Suprapubic skin (tissue), 4 donors: ENCODE measurements at regions not wholly inside any gene's neighbourhood (a gene's known extent, or its start where the extent isn't known, plus 50 kb on each side); places are given as distances from the start of the nearest gene placed in this dataset.

Experiments
- DNase-seq, 2 donors: peaks; one replicate each; pipeline ENCODE4 v3.0.0-alpha.2; 2019; ENCODE audit warnings: low spot score in 2 of 2
- H3K27ac ChIP-seq: fragments of 200-600 bp; sonication (generic); one replicate; pipeline ENCODE4 v1.5.1; 2019
- H3K27me3 ChIP-seq: fragments of 200-600 bp; sonication (generic); one replicate; pipeline ENCODE4 v1.5.1; 2019
- H3K36me3 ChIP-seq: fragments of 200-600 bp; sonication (generic); one replicate; pipeline ENCODE4 v1.5.1; 2019
- H3K4me1 ChIP-seq: fragments of 200-600 bp; sonication (generic); one replicate; pipeline ENCODE4 v1.5.1; 2019
- H3K4me3 ChIP-seq: fragments of 200-600 bp; sonication (generic); one replicate; pipeline ENCODE4 v1.5.1; 2019; ENCODE audit warnings: mild to moderate bottlenecking
- H3K9me3 ChIP-seq: fragments of 200-600 bp; sonication (generic); one replicate; pipeline ENCODE4 v1.5.1; 2019
- CTCF ChIP-seq, 2 donors: fragments of 200-600 bp in 1 of 2; fragments of 450-650 bp in 1 of 2; sonication (generic) in 1 of 2; IDR thresholded peaks; one replicate each; pipeline ENCODE4 v1.5.1; 2016 to 2019; ENCODE audit warnings: antibody characterized with exemption in 2 of 2, mild to moderate bottlenecking in 1 of 2, moderate library complexity in 1 of 2
- EP300 ChIP-seq: sonication (generic); formaldehyde crosslinking; IDR thresholded peaks from one replicate; pipeline ENCODE4 v1.6.1; 2017; ENCODE audit warnings: antibody characterized with exemption
- POLR2A ChIP-seq, 2 donors: fragments of 450-650 bp; IDR thresholded peaks; one replicate each; pipeline ENCODE4 v1.6.1; 2017; ENCODE audit warnings: antibody characterized with exemption in 2 of 2, mild to moderate bottlenecking in 2 of 2, moderate library complexity in 2 of 2
- POLR2AphosphoS5 ChIP-seq, 3 donors: sonication (generic); formaldehyde crosslinking; IDR thresholded peaks; one replicate each; pipeline ENCODE4 v1.6.1; 2017; ENCODE audit warnings: antibody characterized with exemption in 3 of 3
- WGBS: methylation state at CpG from one replicate; pipeline ENCODE4 v1.1.5; 2018; 5-methylcytosine and 5-hydroxymethylcytosine counted together

GRCh38 chr18:78611869-78612268 lies 367.7 kb upstream of the SALL3 start:
- WGBS, result 80% methylated on average over 14 of the region's 14 CpGs
- TF ChIP-seq EP300 (no peak), CTCF (IDR thresholded peaks at IDR 0.05) (no peak), POLR2AphosphoS5 (IDR thresholded peaks at IDR 0.05) (no peak), POLR2A (IDR thresholded peaks at IDR 0.05) (no peak)
- H3K9me3 ChIP-seq, result no peaks in the 10 kb centered on the region
- H3K4me3 ChIP-seq, result no peak overlapping the region
- DNase-seq, result no peak
- no peaks in the 10 kb centered on the region for H3K36me3 ChIP-seq
- no peaks in the 10 kb centered on the region for H3K4me1 ChIP-seq
- H3K27ac ChIP-seq, result no peak overlapping the region
- H3K27me3 ChIP-seq, result no peaks in the 10 kb centered on the region

- WGBS, result 85% methylated on average over 7 of the region's 7 CpGs
Observed at GRCh38 chr18:78612318-78612717, 367.3 kb upstream of the SALL3 start.

GRCh38 chr18:78612801-78613200 lies 366.8 kb upstream of the SALL3 start:
- H3K4me1 ChIP-seq, result no peaks in the 10 kb centered on the region
- no peaks in the 10 kb centered on the region for H3K27me3 ChIP-seq
- no peaks in the 10 kb centered on the region for H3K36me3 ChIP-seq
- peaks cover 4% of the 10 kb centered on the region for H3K9me3 ChIP-seq
- no peak overlapping the region for H3K4me3 ChIP-seq
- TF ChIP-seq CTCF (IDR thresholded peaks at IDR 0.05) (no peak), POLR2A (IDR thresholded peaks at IDR 0.05) (no peak), EP300 (no peak), POLR2AphosphoS5 (IDR thresholded peaks at IDR 0.05) (no peak)
- WGBS, result 80% methylated on average over 11 of the region's 13 CpGs
- H3K27ac ChIP-seq, result no peak overlapping the region
- no peak for DNase-seq

More at GRCh38 chr18:78612318-78612717, 367.3 kb upstream of the SALL3 start:
- Histone ChIP-seq H3K27ac (no peak overlapping the region), H3K4me3 (no peak overlapping the region), H3K27me3 (no peaks in the 10 kb centered on the region), H3K9me3 (peaks cover 4% of the 10 kb centered on the region), H3K4me1 (no peaks in the 10 kb centered on the region), H3K36me3 (no peaks in the 10 kb centered on the region)
- TF ChIP-seq POLR2AphosphoS5 (IDR thresholded peaks at IDR 0.05) (no peak), POLR2A (IDR thresholded peaks at IDR 0.05) (no peak), CTCF (IDR thresholded peaks at IDR 0.05) (no peak), EP300 (no peak)
- DNase-seq, result no peak

GRCh38 chr18:78618726-78619125 lies 360.9 kb upstream of the SALL3 start:
- WGBS, result no CpG with 5 or more reads among the region's 4 CpGs
- Histone ChIP-seq H3K4me3 (no peak overlapping the region), H3K9me3 (peaks cover 4% of the 10 kb centered on the region), H3K4me1 (no peaks in the 10 kb centered on the region), H3K27me3 (peaks cover 9% of the 10 kb centered on the region), H3K27ac (no peak overlapping the region), H3K36me3 (no peaks in the 10 kb centered on the region)
- DNase-seq, result no peak
- no peak for TF ChIP-seq POLR2AphosphoS5 (IDR thresholded peaks at IDR 0.05)
- TF ChIP-seq POLR2A (IDR thresholded peaks at IDR 0.05), result no peak

- Histone ChIP-seq H3K4me1 (no peaks in the 10 kb centered on the region), H3K27ac (no peak overlapping the region), H3K9me3 (peaks cover 4% of the 10 kb centered on the region), H3K36me3 (no peaks in the 10 kb centered on the region), H3K27me3 (peaks cover 14% of the 10 kb centered on the region), H3K4me3 (no peak overlapping the region)
- no peak for DNase-seq
- WGBS, result 69% methylated on average over 11 of the region's 13 CpGs
- no peak for TF ChIP-seq POLR2AphosphoS5 (IDR thresholded peaks at IDR 0.05)
- no peak for TF ChIP-seq CTCF (IDR thresholded peaks at IDR 0.05)
- TF ChIP-seq POLR2A (IDR thresholded peaks at IDR 0.05), result no peak
- TF ChIP-seq EP300, result no peak
Observed at GRCh38 chr18:78619854-78620253, 359.8 kb upstream of the SALL3 start.

- H3K4me3 ChIP-seq, result no peak overlapping the region
- no peak for DNase-seq
- no peaks in the 10 kb centered on the region for H3K4me1 ChIP-seq
- H3K27me3 ChIP-seq, result peaks cover 14% of the 10 kb centered on the region
- WGBS, result no CpG with 5 or more reads among the region's 6 CpGs
- H3K9me3 ChIP-seq, result peaks cover 4% of the 10 kb centered on the region
- no peak overlapping the region for H3K27ac ChIP-seq
- no peaks in the 10 kb centered on the region for H3K36me3 ChIP-seq
- no peak for TF ChIP-seq POLR2AphosphoS5 (IDR thresholded peaks at IDR 0.05)
- TF ChIP-seq EP300, result no peak
- TF ChIP-seq CTCF (IDR thresholded peaks at IDR 0.05), result no peak
- no peak for TF ChIP-seq POLR2A (IDR thresholded peaks at IDR 0.05)
Observed at GRCh38 chr18:78620326-78620725, 359.3 kb upstream of the SALL3 start.
